ENCODE measurements at regions not wholly inside any gene's neighbourhood (a gene's known extent, or its start where the extent isn't known, plus 50 kb on each side); places are given as distances from the start of the nearest gene placed in this dataset.
A peak's percentile ranks its signal among the peaks of the same experiment; 100 is the strongest.
"Not testable (repeated sequence)": the region's sequence is repeated elsewhere in the genome, so short reads cannot be mapped to it uniquely, and the experiment has no call there.

GRCh38 chr5:127196042-127196441 is 94.6 kb upstream of the MEGF10 start:
- no peak for DNase-seq (ENCODE audit: low read depth in 1 of 2, low spot score in 2 of 2)
- H3K4me3 ChIP-seq: no peak overlapping the region
- peaks cover 4% of the 10 kb centered on the region for H3K27me3 ChIP-seq (replicated peaks)
- no peaks in the 10 kb centered on the region for H3K9me3 ChIP-seq (replicated peaks)
- H3K27ac ChIP-seq: no peak overlapping the region
- H3K4me1 ChIP-seq (replicated peaks): no peaks in the 10 kb centered on the region
- no peaks in the 10 kb centered on the region for H3K36me3 ChIP-seq

GRCh38 chr5:127197402-127198167 is 93.0 kb upstream of the MEGF10 start:
- not testable (repeated sequence) for H3K36me3 ChIP-seq; H3K9me3 ChIP-seq (replicated peaks); H3K4me1 ChIP-seq (replicated peaks); H3K27me3 ChIP-seq (replicated peaks); DNase-seq (ENCODE audit: low read depth in 1 of 2, low spot score in 2 of 2); H3K27ac ChIP-seq; H3K4me3 ChIP-seq

- not testable (repeated sequence) for H3K36me3 ChIP-seq; H3K27me3 ChIP-seq (replicated peaks); H3K27ac ChIP-seq; DNase-seq (ENCODE audit: low read depth in 1 of 2, low spot score in 2 of 2); H3K9me3 ChIP-seq (replicated peaks); H3K4me3 ChIP-seq
- H3K4me1 ChIP-seq (replicated peaks): peaks cover 12% of the 10 kb centered on the region
These were observed 87.9 kb upstream of the MEGF10 start for GRCh38 chr5:127202738-127203137.

GRCh38 chr5:127203818-127204217 is 86.8 kb upstream of the MEGF10 start:
- Histone ChIP-seq H3K27ac (no peak overlapping the region), H3K4me1 (replicated peaks) (peaks cover 12% of the 10 kb centered on the region), H3K36me3 (no peaks in the 10 kb centered on the region), H3K27me3 (replicated peaks) (no peaks in the 10 kb centered on the region), H3K9me3 (replicated peaks) (no peaks in the 10 kb centered on the region), H3K4me3 (no peak overlapping the region)
- DNase-seq (ENCODE audit: low read depth in 1 of 2, low spot score in 2 of 2): no peak

- DNase-seq (ENCODE audit: low read depth in 1 of 2, low spot score in 2 of 2): no peak
- Histone ChIP-seq H3K4me3 (no peak overlapping the region), H3K27me3 (replicated peaks) (peaks cover 8% of the 10 kb centered on the region), H3K4me1 (replicated peaks) (peaks cover 12% of the 10 kb centered on the region), H3K27ac (no peak overlapping the region), H3K9me3 (replicated peaks) (no peaks in the 10 kb centered on the region), H3K36me3 (no peaks in the 10 kb centered on the region)
These were observed 85.4 kb upstream of the MEGF10 start for GRCh38 chr5:127205147-127205546.

GRCh38 chr5:127206320-127207113 is 84.1 kb upstream of the MEGF10 start:
- Histone ChIP-seq H3K27me3 (replicated peaks) (peaks cover 15% of the 10 kb centered on the region), H3K36me3 (no peaks in the 10 kb centered on the region), H3K4me3 (no peak overlapping the region), H3K4me1 (replicated peaks) (peaks cover 12% of the 10 kb centered on the region), H3K9me3 (replicated peaks) (no peaks in the 10 kb centered on the region), H3K27ac (no peak overlapping the region)
- DNase-seq (ENCODE audit: low read depth in 1 of 2, low spot score in 2 of 2): peak; percentile 60 to 79

GRCh38 chr5:127210042-127210441 is 80.6 kb upstream of the MEGF10 start:
- DNase-seq (ENCODE audit: low read depth in 1 of 2, low spot score in 2 of 2): no peak
- no peaks in the 10 kb centered on the region for H3K36me3 ChIP-seq
- H3K9me3 ChIP-seq (replicated peaks): no peaks in the 10 kb centered on the region
- no peak overlapping the region for H3K27ac ChIP-seq
- H3K27me3 ChIP-seq (replicated peaks): peaks cover 20% of the 10 kb centered on the region
- no peak overlapping the region for H3K4me3 ChIP-seq
- H3K4me1 ChIP-seq (replicated peaks): peaks cover 12% of the 10 kb centered on the region

- no peaks in the 10 kb centered on the region for H3K9me3 ChIP-seq (replicated peaks)
- no peak overlapping the region for H3K4me3 ChIP-seq
- no peak overlapping the region for H3K27ac ChIP-seq
- no peaks in the 10 kb centered on the region for H3K4me1 ChIP-seq (replicated peaks)
- no peak for DNase-seq (ENCODE audit: low read depth in 1 of 2, low spot score in 2 of 2)
- H3K27me3 ChIP-seq (replicated peaks): peaks cover 22% of the 10 kb centered on the region
- no peaks in the 10 kb centered on the region for H3K36me3 ChIP-seq
These were observed 77.4 kb upstream of the MEGF10 start for GRCh38 chr5:127213231-127213630.

GRCh38 chr5:127216143-127216542 is 74.5 kb upstream of the MEGF10 start:
- Histone ChIP-seq H3K4me3 (no peak overlapping the region), H3K9me3 (replicated peaks) (no peaks in the 10 kb centered on the region), H3K4me1 (replicated peaks) (no peaks in the 10 kb centered on the region), H3K27ac (no peak overlapping the region), H3K36me3 (no peaks in the 10 kb centered on the region), H3K27me3 (replicated peaks) (peaks cover 8% of the 10 kb centered on the region)
- no peak for DNase-seq (ENCODE audit: low read depth in 1 of 2, low spot score in 2 of 2)

GRCh38 chr5:127216898-127217675 is 73.5 kb upstream of the MEGF10 start:
- DNase-seq (ENCODE audit: low read depth in 1 of 2, low spot score in 2 of 2): no peak
- no peak overlapping the region for H3K4me3 ChIP-seq
- peaks cover 7% of the 10 kb centered on the region; the same call in 1 of the 2 replicates for H3K27me3 ChIP-seq (replicated peaks)
- H3K4me1 ChIP-seq (replicated peaks): no peaks in the 10 kb centered on the region
- no peak overlapping the region for H3K27ac ChIP-seq
- H3K9me3 ChIP-seq (replicated peaks): no peaks in the 10 kb centered on the region
- H3K36me3 ChIP-seq: no peaks in the 10 kb centered on the region

GRCh38 chr5:127221936-127222335 is 68.7 kb upstream of the MEGF10 start:
- H3K36me3 ChIP-seq; H3K9me3 ChIP-seq (replicated peaks); H3K27me3 ChIP-seq (replicated peaks); H3K4me1 ChIP-seq (replicated peaks); H3K4me3 ChIP-seq; DNase-seq (ENCODE audit: low read depth in 1 of 2, low spot score in 2 of 2); H3K27ac ChIP-seq: not testable (repeated sequence)

- not testable (repeated sequence) for DNase-seq (ENCODE audit: low read depth in 1 of 2, low spot score in 2 of 2); H3K36me3 ChIP-seq; H3K4me3 ChIP-seq; H3K27me3 ChIP-seq (replicated peaks); H3K9me3 ChIP-seq (replicated peaks); H3K27ac ChIP-seq; H3K4me1 ChIP-seq (replicated peaks)
These were observed 67.9 kb upstream of the MEGF10 start for GRCh38 chr5:127222571-127223156.

GRCh38 chr5:127223256-127223974 is 67.2 kb upstream of the MEGF10 start:
- H3K27ac ChIP-seq: no peak overlapping the region
- H3K27me3 ChIP-seq (replicated peaks): peaks cover 3% of the 10 kb centered on the region; the same call in 1 of the 2 replicates
- H3K9me3 ChIP-seq (replicated peaks): 0 out of 2 replicates have a peak, but pooled peaks cover 2% of the 10 kb centered on the region
- DNase-seq (ENCODE audit: low read depth in 1 of 2, low spot score in 2 of 2): no peak
- no peaks in the 10 kb centered on the region for H3K4me1 ChIP-seq (replicated peaks)
- H3K4me3 ChIP-seq: no peak overlapping the region
- H3K36me3 ChIP-seq: no peaks in the 10 kb centered on the region

All from SJSA1 (cell line).